Activated CD4-positive, CD25-positive, alpha-beta regulatory T cell (primary cell): ENCODE measurements at regions not wholly inside any gene's neighbourhood (a gene's known extent, or its start where the extent isn't known, plus 50 kb on each side); places are given as distances from the start of the nearest gene placed in this dataset.

Experiments used
- DNase-seq, 4 experiments: peaks; one replicate each; lab custom pipeline; 2025; lab: John Stamatoyannopoulos, UW

- no peak for DNase-seq
These were observed 575.4 kb downstream of the EPM2A start for GRCh38 chr6:145159921-145160320.

DNA sequence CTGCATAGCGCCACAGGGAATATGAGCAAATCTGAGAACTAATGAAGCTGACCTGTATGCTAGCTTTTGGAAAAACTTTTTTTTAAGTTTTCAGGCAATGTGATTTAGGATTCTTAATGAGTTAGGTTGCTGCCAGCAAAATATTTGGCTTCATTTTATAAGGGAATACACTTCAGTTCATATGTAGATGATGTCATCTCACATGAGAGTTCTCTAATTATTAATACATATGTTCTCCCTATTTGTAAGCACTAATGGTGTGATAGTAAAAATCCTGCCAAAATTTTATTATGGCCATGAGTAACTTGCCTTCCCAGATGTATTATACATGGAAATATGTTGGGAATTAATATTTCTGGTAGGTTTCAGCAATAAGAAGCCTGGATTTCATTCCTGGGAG lies 573.8 kb downstream of the EPM2A start:
- no peak for DNase-seq

GRCh38 chr6:145169726-145170224 lies 565.5 kb downstream of the EPM2A start:
- no peak for DNase-seq

DNA sequence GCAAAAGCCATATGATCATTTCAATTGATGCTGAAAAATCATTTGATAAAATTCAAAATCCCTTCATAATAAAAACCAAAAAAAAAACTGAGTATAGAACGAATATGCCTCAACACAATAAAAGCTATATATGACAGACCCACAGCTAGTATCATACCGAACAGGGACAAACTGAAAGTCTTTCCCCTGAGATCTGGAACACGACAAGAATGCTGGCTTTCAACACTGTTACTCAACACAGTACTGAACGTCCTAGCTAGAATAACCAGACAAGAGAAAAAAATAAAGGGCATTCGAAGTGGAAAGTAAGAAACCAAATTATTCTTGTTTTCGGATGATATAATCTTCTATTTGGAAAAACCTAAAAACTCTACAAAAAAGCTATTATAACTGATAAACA lies 559.9 kb downstream of the EPM2A start:
- no peak for DNase-seq

GRCh38 chr6:145178391-145178790 lies 556.9 kb downstream of the EPM2A start:
- no peak for DNase-seq

- DNase-seq: no peak
These were observed 547.7 kb downstream of the EPM2A start for GRCh38 chr6:145187491-145188206.

- DNase-seq: no peak
These were observed 545.5 kb downstream of the EPM2A start for GRCh38 chr6:145189836-145190235.

DNA sequence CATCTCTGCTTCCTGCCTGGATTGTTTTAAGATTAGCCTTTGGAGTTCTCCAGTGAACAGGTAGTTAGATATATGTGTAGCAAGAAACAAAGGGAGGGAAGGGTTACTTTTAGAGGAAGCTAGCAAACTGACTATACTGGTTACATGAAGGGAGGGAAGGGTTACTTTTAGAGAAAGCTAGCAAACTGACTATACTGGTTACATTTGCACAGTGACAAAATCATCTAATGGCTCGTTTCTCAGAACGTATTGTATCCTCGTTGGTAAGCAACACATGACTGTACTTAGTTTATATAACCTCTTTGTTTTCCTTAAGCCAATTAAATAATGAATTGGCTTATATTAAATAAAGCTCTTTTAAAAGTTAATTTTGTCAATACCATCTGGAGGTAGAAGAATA lies 540.9 kb downstream of the EPM2A start:
- DNase-seq: no peak

- no peak for DNase-seq
These were observed 535.4 kb downstream of the EPM2A start for GRCh38 chr6:145199961-145200360.

GRCh38 chr6:145204301-145204700 lies 531.0 kb downstream of the EPM2A start:
- DNase-seq: no peak

GRCh38 chr6:145206247-145206907 lies 528.9 kb downstream of the EPM2A start:
- DNase-seq: no peak

DNA sequence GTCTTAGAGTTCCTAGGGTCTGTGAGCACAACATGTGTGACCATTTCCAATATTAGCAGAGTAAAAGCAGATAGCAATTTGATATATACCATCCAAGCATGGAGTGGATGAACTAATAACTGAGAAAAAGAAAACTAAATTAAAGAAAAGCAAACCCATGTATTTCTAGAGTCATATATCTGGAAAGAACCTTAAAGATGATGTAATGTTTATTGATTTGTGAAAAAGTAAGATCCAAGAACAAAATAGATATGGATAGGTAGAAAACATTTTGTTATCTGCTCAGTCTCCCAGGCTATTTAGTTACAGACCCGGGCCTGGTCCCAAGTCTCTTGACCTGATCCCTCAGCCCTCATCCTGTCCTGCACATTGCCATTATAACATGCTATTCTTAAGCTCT lies 526.8 kb downstream of the EPM2A start:
- DNase-seq: no peak

DNA sequence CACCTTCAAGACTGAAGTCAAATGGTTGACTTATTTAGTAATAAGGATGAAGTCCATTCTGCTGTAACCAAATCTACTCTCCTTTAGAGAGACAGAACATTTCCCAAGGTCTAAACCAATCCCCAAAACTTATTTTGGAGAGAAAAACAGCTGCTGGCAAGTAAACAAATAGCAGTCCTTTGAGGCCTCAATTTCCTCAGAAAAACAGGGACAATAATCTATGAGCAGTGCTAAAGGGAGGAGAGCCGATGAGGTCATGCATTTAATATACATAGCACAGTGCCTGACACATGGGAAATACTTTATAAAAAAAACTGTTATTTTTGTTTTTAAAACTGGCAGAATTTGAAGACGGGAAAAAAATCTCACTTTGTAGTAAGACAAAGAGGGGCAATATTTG lies 526.0 kb downstream of the EPM2A start:
- no peak for DNase-seq

DNA sequence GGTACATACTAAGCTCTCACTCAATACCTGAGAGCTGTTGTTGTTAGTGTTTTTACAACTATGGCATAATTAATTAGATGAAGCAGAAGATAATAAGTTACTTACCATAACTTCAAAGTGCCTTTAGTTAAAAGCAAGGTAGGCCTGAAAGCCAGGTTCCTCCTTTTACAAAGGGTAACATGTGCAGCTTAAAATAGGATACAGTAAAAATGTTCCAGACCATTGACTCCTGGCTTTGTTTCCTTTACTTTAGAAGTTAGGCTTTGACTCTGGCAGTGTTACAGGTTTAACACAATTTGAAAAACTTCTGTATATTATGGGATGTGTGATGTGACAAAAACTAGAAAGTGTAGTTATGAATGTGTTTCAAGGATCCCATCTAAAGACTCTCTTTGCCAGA lies 522.5 kb downstream of the EPM2A start:
- DNase-seq: no peak

GRCh38 chr6:145213614-145214013 lies 521.7 kb downstream of the EPM2A start:
- DNase-seq: no peak

DNA sequence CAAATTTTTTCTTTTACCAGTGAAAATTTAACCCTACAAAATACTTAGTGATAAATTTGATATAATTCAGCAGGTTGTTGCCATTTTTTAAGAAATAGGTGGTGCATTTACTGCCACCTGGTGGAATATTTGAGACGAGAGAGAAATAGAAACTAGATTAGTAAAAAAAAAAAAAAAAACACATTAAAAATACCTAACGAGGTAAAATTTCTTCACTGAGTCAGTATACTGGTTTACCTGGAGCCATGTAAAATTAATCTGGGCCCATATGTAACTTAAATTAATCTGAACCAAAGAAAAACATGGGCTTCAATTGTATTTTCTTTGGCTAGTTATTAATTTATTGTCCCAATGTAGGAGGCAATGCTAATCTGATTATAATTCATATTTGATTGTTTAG lies 520.8 kb downstream of the EPM2A start:
- no peak for DNase-seq

GRCh38 chr6:145224450-145224849 lies 510.9 kb downstream of the EPM2A start:
- DNase-seq: no peak

DNA sequence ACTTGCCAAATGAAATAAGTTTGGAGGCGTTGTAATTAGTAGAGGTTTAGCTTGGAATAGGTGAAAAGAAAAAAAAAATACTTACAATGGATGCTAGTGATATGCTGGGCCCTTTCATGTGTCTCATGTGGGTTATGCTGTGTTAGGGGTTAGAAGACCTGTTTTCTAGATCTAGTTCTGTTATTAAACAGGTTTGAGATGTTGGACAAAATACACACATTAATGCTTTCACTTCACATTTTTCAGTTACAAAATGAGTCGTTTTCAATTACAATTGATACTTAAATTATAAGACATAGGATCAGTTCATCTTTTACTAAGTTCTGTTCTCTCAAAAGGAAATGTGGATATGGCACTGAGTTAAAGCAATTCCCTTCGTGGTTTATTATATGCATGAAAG lies 509.8 kb downstream of the EPM2A start:
- no peak for DNase-seq

- no peak for DNase-seq
These were observed 507.7 kb downstream of the EPM2A start for GRCh38 chr6:145227593-145227992.

- no peak for DNase-seq
These were observed 506.2 kb downstream of the EPM2A start for GRCh38 chr6:145228962-145229582.

DNA sequence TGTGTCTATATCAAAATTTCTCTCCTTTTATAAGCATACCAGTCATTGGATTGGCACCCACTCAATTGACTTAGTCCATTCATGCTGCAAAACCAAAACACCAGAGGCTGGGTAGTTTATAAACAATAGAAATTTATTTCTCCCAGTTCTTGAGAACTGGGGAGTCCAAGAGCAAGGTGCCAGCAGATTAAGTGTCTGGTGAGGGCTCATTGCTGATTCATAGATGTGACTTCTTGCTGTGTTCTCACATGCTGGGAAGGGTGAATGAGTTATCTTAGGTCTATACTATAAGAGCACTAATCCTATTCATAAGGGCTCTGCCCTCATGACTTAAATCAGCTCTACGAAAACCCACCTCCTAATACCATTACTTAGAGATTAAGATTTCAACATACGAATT lies 501.4 kb downstream of the EPM2A start:
- DNase-seq: no peak

DNA sequence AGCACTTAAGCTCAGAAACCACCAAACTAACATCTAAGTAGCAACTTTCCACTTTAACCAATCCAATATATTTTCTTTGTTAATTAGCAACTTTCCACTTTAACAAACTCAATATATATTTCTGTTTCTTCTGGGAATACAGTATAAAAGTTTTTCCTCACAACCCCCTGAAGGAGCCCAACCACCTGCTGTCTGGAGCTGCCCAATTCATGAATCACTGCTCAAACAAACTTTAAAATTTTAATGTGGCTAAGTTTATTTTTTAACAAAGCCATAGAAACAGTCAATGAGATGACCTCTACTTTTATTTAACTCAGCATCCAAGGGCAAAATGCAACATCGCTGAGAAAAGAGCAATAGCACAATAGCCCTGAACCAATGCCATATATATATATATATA lies 500.1 kb downstream of the EPM2A start:
- DNase-seq: no peak

DNA sequence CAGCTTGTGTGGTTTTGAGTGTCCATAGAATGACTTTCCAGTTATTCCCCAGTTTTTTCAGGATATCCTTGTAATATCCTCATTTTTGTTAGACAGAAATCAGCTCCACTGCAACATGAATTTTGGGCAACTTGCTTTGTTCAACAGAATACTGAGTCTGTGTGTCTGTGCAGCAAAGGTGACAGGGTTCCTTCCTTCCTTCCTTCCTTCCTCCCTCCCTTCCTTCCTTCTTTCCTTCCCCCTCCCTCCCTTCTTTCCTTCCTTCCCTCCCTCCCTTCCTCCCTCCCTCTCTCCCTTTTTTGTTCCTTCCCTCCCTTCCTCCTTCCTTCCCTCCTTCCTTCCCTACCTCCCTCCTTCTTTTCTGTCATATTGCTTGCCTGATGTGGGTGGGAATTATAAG lies 496.5 kb downstream of the EPM2A start:
- no peak for DNase-seq
